ENCODE measurements at regions not wholly inside any gene's neighbourhood (a gene's known extent, or its start where the extent isn't known, plus 50 kb on each side); places are given as distances from the start of the nearest gene placed in this dataset.

DNA sequence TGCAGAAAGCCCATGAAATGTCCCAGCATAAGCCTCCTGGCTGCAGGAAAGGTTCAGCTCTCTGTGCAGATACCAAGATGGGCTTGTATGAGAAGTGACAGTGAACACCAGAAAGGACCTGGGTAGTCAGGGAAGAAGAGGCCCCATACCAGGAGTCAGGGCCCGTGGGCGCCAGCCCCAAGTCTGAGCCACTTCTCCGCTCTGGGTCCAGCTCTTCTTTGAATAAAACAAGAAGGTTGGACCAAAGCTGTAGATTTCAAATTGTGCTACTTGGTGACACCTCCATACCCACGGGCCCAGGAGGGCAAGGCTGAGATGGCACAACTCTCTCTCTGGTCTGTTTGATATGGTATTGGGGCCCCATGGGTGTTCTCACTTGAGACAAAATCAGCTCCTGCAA lies 261.5 kb downstream of the UACA start:
- no peaks in the 10 kb centered on the region for H3K9me3 ChIP-seq (replicated peaks)
- peaks cover 34% of the 10 kb centered on the region for H3K4me1 ChIP-seq (replicated peaks)
- H3K27ac ChIP-seq: no peak overlapping the region
- H3K4me3 ChIP-seq: no peak overlapping the region
- no peaks in the 10 kb centered on the region for H3K36me3 ChIP-seq
- DNase-seq (ENCODE audit: low read depth in 1 of 2, low spot score in 2 of 2): no peak
- H3K27me3 ChIP-seq (replicated peaks): no peaks in the 10 kb centered on the region

DNA sequence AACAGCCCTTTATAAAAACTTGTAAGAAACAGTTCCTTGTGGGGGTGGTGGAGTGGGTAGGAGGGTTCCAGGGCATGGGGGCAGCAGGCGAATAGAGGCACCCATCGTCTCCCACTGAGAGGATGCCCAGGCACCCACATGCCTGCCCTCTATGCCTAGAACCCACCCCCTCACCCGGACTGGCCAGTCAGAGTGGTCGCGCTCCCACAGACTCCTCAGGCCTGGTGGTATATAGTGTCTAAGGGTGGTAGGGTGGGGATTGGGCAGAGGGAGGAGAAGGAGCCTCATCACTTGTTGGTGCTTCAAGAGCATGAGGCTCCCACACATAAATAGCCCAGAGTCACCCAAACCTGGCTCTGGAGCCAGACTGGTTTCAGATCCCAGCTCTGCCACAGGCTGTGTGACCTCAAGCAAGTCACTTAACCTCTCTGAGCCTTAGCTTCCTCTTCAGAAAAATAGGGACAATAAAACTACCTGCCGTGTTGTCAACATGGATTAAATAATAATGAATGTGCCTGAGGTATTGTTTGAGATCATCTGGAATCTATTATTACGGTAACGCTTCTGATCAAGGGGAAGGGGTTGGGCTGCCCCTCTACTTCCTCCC lies 262.1 kb downstream of the UACA start:
- Histone ChIP-seq H3K27me3 (replicated peaks) (no peaks in the 10 kb centered on the region), H3K27ac (no peak overlapping the region), H3K36me3 (no peaks in the 10 kb centered on the region), H3K4me3 (no peak overlapping the region), H3K4me1 (replicated peaks) (peaks cover 33% of the 10 kb centered on the region), H3K9me3 (replicated peaks) (no peaks in the 10 kb centered on the region)
- no peak for DNase-seq (ENCODE audit: low read depth in 1 of 2, low spot score in 2 of 2)

DNA sequence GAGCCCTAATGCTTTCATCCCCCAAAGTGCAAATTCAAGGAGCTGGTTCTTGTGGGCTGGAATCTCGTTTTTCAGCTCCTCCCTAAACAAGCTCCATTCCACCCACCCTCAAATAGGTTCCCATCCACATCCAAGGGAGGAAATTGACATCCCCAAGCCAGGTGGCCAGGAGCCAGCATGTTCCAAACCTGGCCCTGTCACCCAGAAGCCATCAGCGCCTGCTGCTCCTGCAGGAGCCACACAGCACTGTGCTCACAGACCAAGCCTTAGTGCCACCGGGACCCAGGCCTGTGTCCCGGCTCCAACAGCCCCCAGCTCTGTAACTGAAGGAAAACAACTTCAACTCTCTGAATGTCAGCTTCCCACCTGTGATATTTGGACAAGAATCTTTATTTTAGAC lies 263.6 kb downstream of the UACA start:
- H3K9me3 ChIP-seq (replicated peaks): no peaks in the 10 kb centered on the region
- H3K27ac ChIP-seq: no peak overlapping the region
- H3K4me3 ChIP-seq: no peak overlapping the region
- H3K4me1 ChIP-seq (replicated peaks): peaks cover 31% of the 10 kb centered on the region
- no peaks in the 10 kb centered on the region for H3K27me3 ChIP-seq (replicated peaks)
- H3K36me3 ChIP-seq: no peaks in the 10 kb centered on the region
- no peak for DNase-seq (ENCODE audit: low read depth in 1 of 2, low spot score in 2 of 2)

DNA sequence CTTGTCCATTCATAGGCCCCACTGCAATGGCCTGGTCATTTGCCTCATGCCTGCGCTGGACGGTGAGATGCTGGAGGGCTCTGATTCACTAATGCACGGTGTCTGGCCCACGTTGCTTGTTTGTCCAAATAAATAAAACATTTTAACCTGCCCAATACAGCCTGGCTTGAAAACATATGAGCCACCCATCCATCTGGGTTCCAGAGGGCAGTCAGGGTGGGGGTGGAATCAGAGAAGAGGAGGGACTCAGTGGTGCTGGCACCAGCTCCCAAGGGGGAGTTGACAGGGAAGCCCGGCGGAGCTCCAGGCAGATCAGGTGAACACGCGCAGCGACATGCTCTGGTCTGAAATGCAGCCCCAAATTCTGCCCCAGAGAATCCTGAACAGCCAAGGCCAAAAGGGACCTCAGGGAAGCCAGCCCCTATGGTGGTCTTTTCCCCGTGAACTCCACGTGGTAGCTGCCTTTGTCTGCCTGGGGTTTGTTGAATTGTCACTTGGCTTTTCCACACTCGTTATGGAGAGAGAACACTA lies 265.2 kb downstream of the UACA start:
- H3K36me3 ChIP-seq: no peaks in the 10 kb centered on the region
- H3K27ac ChIP-seq: no peak overlapping the region
- H3K9me3 ChIP-seq (replicated peaks): no peaks in the 10 kb centered on the region
- H3K4me1 ChIP-seq (replicated peaks): peaks cover 34% of the 10 kb centered on the region
- H3K4me3 ChIP-seq: no peak overlapping the region
- no peaks in the 10 kb centered on the region for H3K27me3 ChIP-seq (replicated peaks)
- DNase-seq (ENCODE audit: low read depth in 1 of 2, low spot score in 2 of 2): no peak

DNA sequence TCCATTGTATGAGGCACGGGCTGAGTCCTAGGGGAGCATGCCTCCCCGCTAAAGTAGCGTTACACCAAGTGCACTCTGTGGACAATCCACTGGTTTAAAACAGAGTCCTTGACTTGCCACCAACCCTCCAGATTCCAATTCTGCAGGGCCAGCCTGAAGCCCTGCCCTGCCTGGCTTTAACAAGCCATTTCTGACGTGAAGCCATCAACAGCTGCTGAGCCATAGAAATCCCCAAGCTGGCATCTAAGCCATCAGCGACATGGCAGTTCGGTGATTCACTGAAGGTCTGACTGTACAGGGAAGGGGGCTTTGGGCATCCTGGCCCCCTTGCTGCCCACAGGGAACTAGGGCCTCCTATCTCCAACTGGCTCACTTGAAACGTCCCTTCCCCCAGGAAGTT lies 265.7 kb downstream of the UACA start:
- H3K27ac ChIP-seq: no peak overlapping the region
- no peaks in the 10 kb centered on the region for H3K36me3 ChIP-seq
- no peaks in the 10 kb centered on the region for H3K27me3 ChIP-seq (replicated peaks)
- H3K9me3 ChIP-seq (replicated peaks): no peaks in the 10 kb centered on the region
- peaks cover 39% of the 10 kb centered on the region for H3K4me1 ChIP-seq (replicated peaks)
- H3K4me3 ChIP-seq: no peak overlapping the region
- DNase-seq (ENCODE audit: low read depth in 1 of 2, low spot score in 2 of 2): no peak

DNA sequence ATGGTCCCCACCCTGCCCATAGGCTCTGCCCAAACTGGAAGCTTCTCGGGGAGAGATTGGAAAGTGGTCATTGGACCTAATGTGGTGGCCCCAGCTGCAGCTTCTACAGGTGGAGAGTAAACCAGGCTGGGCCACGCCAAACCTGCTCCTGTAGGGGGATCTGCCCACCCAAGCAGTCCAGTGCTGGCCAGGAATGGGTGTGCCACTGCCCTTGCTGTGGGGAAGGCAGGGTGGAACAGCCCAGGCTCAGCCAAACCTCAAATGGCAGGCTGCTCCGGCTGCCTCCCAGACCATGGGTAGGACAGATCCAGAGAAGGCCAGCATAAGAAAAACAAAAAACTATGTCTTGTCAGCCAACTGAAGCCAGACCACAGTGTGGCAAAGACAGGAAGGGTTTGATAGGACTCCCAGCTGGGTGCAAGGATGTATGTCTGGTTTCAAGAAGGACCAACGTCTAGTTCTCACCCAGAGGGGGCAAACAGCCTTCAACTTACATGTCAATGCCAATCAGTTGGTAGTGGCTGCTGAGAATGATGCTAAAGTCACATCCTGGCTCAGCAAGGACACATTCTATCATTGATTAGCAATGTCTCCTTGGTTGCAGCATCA lies 267.3 kb downstream of the UACA start:
- H3K36me3 ChIP-seq: no peaks in the 10 kb centered on the region
- peaks cover 55% of the 10 kb centered on the region for H3K4me1 ChIP-seq (replicated peaks)
- no peaks in the 10 kb centered on the region for H3K9me3 ChIP-seq (replicated peaks)
- no peak overlapping the region for H3K4me3 ChIP-seq
- no peak for DNase-seq (ENCODE audit: low read depth in 1 of 2, low spot score in 2 of 2)
- H3K27ac ChIP-seq: peak overlapping the region; percentile 83
- no peaks in the 10 kb centered on the region for H3K27me3 ChIP-seq (replicated peaks)

DNA sequence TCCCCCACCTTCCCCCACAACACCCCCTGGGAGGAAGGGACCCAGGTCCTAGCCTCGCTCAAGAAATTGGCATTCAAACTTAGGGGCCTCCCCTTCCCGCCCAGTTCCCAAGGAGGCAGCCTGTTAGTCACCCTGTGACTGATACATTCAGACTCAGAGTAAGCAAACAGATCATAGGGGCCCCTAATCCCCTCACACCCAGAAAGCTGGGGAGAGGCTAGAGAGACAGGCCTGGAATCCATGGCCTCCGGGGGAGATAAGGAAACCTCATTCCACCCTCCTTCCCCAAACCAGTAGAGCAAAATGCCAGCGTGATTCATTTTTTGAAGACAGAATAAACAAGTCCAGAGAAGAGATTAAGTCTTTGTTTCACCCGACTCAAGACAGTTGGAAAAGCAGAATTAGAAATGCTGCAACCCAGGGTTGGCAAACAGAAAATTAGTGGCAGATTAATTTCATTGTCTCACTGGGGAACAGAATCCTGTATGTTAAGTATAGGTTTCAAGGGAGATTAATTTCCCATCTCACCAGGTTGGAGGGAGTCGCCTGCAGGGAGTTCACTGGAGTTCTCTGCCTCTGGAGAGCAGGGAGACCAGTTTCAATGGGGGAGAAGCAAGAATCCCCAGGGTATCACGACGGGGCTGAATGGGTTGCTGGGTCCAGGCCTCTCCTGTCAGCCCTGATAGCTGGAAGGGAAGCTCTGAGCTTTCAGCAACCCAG lies 268.3 kb downstream of the UACA start:
- peak; percentile 95 to 96 for DNase-seq (ENCODE audit: low read depth in 1 of 2, low spot score in 2 of 2)
- peaks cover 56% of the 10 kb centered on the region for H3K4me1 ChIP-seq (replicated peaks)
- no peaks in the 10 kb centered on the region for H3K36me3 ChIP-seq
- H3K4me3 ChIP-seq: no peak overlapping the region
- H3K9me3 ChIP-seq (replicated peaks): no peaks in the 10 kb centered on the region
- peak overlapping the region; percentile 83 for H3K27ac ChIP-seq
- H3K27me3 ChIP-seq (replicated peaks): no peaks in the 10 kb centered on the region

DNA sequence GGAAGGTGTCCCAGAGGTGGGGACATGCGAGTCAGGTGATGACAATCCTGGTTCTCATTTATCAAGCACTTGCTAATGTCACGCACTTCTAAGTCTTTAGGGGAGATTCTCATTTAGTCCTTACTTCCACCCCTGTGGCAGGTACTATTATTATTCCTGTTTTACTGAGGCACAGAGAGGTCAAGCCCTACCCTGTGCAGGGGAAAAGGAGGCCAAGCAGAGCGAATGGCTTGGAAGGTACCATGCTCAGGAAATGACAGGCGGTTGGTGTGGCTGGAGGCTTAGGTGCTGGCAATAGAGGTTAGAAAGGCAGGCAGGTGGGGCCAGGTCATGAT lies 268.9 kb downstream of the UACA start:
- no peak overlapping the region for H3K4me3 ChIP-seq
- peak overlapping the region; percentile 83 for H3K27ac ChIP-seq
- no peaks in the 10 kb centered on the region for H3K27me3 ChIP-seq (replicated peaks)
- H3K4me1 ChIP-seq (replicated peaks): peaks cover 56% of the 10 kb centered on the region
- no peak for DNase-seq (ENCODE audit: low read depth in 1 of 2, low spot score in 2 of 2)
- H3K36me3 ChIP-seq: no peaks in the 10 kb centered on the region
- no peaks in the 10 kb centered on the region for H3K9me3 ChIP-seq (replicated peaks)

DNA sequence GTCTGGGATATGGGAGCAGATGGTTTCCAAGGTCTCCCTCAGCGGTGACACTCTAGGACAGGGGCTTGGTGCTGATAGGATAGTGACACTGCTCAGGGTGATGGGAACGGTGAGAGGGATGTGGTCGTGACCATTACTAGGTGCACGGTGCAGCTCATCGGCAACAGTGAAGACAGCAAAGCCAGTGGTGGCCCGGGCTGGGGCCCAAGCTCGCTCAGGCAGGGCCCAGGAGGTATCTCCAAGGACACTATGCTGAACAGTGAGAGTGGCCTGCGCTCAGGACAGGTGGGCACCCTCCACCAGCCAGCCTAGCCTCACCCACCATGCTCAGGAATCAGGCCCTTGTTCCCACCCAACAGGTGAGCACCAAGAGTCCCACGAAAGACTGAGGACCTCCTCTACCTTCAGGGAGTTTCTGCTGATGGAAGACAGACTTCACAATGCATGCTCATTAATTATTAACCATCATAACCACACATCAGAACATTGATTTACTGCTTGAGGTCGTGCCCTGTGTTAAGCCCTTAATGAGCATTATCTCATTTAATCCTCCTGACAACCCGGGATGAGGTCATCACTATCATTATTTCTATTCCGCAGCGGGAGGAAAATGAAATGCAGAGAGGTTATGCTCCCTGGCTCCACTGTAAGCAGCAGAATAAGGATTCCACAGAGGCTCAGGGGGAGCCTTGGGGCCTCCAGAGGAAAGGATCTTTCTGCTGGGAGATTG lies 269.4 kb downstream of the UACA start:
- H3K27me3 ChIP-seq (replicated peaks): no peaks in the 10 kb centered on the region
- no peak for DNase-seq (ENCODE audit: low read depth in 1 of 2, low spot score in 2 of 2)
- H3K27ac ChIP-seq: peak overlapping the region; percentile 83
- no peaks in the 10 kb centered on the region for H3K9me3 ChIP-seq (replicated peaks)
- no peaks in the 10 kb centered on the region for H3K36me3 ChIP-seq
- peaks cover 56% of the 10 kb centered on the region for H3K4me1 ChIP-seq (replicated peaks)
- no peak overlapping the region for H3K4me3 ChIP-seq

DNA sequence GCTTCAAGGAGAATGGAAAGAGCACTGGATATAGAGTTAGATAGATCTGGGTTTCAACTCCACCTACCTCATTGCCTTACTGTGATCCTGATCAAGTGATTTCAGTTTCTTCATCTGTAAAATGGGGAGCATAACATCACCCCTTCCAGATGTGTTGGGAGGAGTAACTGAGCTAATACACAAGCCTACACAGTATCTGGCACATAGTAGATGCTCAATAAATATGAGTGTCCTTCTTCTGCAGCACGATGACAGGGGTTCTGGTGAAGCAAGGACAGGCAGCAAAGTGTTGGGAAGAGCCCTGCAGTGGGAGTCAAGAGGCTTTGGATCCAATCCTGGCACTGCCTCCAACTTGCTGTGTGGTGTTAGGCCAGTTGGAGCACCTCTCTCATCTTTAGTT lies 270.0 kb downstream of the UACA start:
- no peak for DNase-seq (ENCODE audit: low read depth in 1 of 2, low spot score in 2 of 2)
- H3K9me3 ChIP-seq (replicated peaks): no peaks in the 10 kb centered on the region
- H3K4me1 ChIP-seq (replicated peaks): peaks cover 56% of the 10 kb centered on the region
- peak overlapping the region; percentile 83 for H3K27ac ChIP-seq
- H3K36me3 ChIP-seq: no peaks in the 10 kb centered on the region
- no peaks in the 10 kb centered on the region for H3K27me3 ChIP-seq (replicated peaks)
- H3K4me3 ChIP-seq: no peak overlapping the region

DNA sequence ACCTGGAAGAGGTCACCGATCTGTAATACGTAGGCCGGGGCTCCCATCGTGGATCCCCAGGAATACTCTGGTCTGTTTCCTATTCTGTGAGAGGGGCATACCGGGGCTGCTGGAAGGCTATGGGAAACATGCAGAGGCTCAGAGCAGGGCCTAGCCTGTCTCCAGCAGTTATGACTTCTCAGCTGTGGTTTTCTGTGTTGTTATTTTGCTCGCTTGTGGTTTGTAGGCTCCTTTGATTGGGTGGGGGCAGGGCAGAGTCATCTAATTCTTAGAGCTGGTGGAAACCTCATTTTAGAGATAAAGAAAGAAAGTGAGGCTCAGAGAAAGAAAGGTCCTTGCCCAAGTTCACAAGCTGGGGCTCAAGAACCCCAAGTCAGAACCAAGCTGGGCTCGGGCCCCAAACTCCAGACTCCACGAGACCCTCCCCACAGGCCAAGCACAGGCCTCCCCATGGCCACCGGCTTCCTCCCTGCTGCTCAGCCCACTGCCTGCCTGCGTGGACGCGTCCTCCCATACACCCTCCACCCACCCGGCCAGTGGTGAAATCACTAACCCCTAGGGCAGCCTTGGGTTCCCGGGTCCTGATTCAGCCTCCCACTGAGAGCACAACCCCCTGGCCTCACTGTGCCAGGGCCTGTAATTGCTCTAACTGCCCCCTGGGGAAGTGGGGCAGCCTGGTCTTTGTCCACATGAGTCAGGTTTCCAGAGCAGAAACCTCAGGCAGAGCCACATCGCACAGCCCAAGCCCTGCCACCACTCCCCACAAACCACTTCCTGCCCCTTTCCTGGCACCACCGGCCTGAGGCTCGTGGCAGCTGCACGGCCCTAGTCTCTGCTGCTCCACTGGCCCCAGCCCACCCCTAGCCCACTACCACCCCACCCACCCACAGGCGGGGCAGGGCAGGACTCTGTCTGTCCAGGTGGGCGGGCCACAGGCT lies 270.8 kb downstream of the UACA start:
- Histone ChIP-seq H3K36me3 (no peaks in the 10 kb centered on the region), H3K4me1 (replicated peaks) (peaks cover 56% of the 10 kb centered on the region)

DNA sequence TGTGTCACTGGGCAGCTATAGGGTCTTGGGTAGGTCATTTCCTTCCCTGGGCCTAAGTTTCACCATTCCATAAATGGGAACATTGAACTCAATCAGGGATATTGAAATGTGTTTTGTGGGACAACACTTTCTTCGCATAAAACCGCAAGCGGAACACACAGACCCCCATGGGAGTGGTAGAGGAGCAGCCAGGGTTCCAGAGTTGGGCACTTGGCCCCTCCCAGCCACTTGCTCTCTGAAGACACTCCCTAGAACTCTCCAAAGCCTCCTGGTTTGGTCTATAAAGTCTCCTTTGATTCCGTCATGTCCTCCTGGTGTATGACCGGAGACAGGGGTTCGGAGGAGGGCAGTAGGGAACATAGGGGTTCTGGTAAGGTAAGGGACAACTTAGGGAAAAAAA lies 271.7 kb downstream of the UACA start:
- Histone ChIP-seq H3K27ac (peak overlapping the region; percentile 83), H3K4me1 (replicated peaks) (peaks cover 64% of the 10 kb centered on the region), H3K4me3 (no peak overlapping the region), H3K9me3 (replicated peaks) (no peaks in the 10 kb centered on the region), H3K36me3 (no peaks in the 10 kb centered on the region), H3K27me3 (replicated peaks) (no peaks in the 10 kb centered on the region)
- no peak for DNase-seq (ENCODE audit: low read depth in 1 of 2, low spot score in 2 of 2)

More for the DNA sequence above, 270.8 kb downstream of the UACA start:
- Histone ChIP-seq H3K27me3 (replicated peaks) (no peaks in the 10 kb centered on the region), H3K27ac (peak overlapping the region; percentile 83), H3K9me3 (replicated peaks) (no peaks in the 10 kb centered on the region), H3K4me3 (no peak overlapping the region)
- DNase-seq (ENCODE audit: low read depth in 1 of 2, low spot score in 2 of 2): peak; percentile 93 to 96

DNA sequence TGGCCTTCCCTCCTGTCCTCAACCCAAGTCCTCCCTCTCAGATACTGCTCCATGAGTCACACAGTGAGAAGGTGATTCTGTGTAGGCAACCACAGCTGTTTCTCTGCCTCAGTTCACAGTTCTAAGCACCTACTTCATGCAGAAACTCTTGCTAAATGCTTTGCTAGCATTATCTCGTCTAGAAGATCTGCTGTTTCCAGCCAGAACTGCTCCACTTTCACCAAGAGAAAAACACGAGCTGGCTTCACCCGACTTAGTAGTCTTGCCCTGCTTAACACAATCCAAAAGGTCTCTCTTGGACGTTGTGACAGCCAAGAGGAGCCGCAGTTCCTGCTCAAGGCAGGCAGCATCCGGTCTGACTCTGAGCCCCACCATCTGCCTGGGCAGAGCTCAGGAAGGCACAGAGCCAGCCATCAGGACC lies 272.1 kb downstream of the UACA start:
- Histone ChIP-seq H3K27ac (no peak overlapping the region), H3K36me3 (no peaks in the 10 kb centered on the region), H3K27me3 (replicated peaks) (no peaks in the 10 kb centered on the region), H3K4me1 (replicated peaks) (peaks cover 64% of the 10 kb centered on the region), H3K9me3 (replicated peaks) (no peaks in the 10 kb centered on the region), H3K4me3 (no peak overlapping the region)
- DNase-seq (ENCODE audit: low read depth in 1 of 2, low spot score in 2 of 2): no peak
